GM12878 (cell line): ENCODE measurements at regions not wholly inside any gene's neighbourhood (a gene's known extent, or its start where the extent isn't known, plus 50 kb on each side); places are given as distances from the start of the nearest gene placed in this dataset.
A peak's percentile ranks its signal among the peaks of the same experiment; 100 is the strongest.

Source experiments
- ATAC-seq: fragments of 200-7000 bp; cut with Tn5 transposase; 3 replicates; pipeline ENCODE4 v1.9.1; 2020; ENCODE audit warnings: mild to moderate bottlenecking, moderate library complexity
- BruUV-seq: library from RNA; stranded (reverse); fragments of 400-500 nt; replicated peaks from 2 replicates; lab custom pipeline; 2021; lab: Mats Ljungman, UMichigan
- CTCF ChIA-PET: fragments of 300-600 bp; sonication (Branson Sonifier 250); formaldehyde crosslinking; extraction: SDS; loops from one replicate; lab custom pipeline; 2021; ENCODE audit warnings: inconsistent platforms; lab: Yijun Ruan, JAX
- POLR2A ChIA-PET: fragments of 350-600 bp; formaldehyde crosslinking; extraction: SDS; loops from one replicate; lab custom pipeline; 2021; ENCODE audit warnings: inconsistent platforms; lab: Charles Lee
- RAD21 ChIA-PET: fragments of 300-600 bp; sonication (Branson Sonifier 250); formaldehyde crosslinking; loops from one replicate; lab custom pipeline; 2023; ENCODE audit warnings: antibody characterized with exemption; ENCODE audit not compliant: unreplicated experiment; lab: Charles Lee
- SMC1A ChIA-PET: fragments of 300-600 bp; sonication (Branson Sonifier 250); formaldehyde crosslinking; loops from one replicate; lab custom pipeline; 2023; ENCODE audit not compliant: unreplicated experiment, uncharacterized antibody; lab: Charles Lee
- DNase-seq: peaks from one replicate; pipeline ENCODE4 v3.0.0-alpha.2; 2011; ENCODE audit warnings: low read depth, low spot score
- FAIRE-seq: peaks from 3 replicates; lab custom pipeline; 2011; peaks lifted over from hg19 to GRCh38; lab: Jason Lieb, UNC
- H2AFZ ChIP-seq: 2 replicates; pipeline ENCODE4 v1.6.0; 2011; ENCODE audit warnings: low read depth, low read length, control low read depth; ENCODE audit not compliant: control insufficient read depth
- H3K27ac ChIP-seq: 2 replicates; pipeline ENCODE4 v1.5.1; 2011; ENCODE audit warnings: control low read depth; ENCODE audit not compliant: control insufficient read depth, insufficient read depth
- H3K27me3 ChIP-seq, 2 experiments: replicated peaks in 1 of 2; 2 replicates each; pipeline versions ENCODE4 v1.6.0 to v1.6.1; 2011; ENCODE audit warnings: low read length in 1 of 2; ENCODE audit not compliant: control insufficient read depth in 2 of 2, insufficient read depth in 2 of 2
- H3K36me3 ChIP-seq, 2 experiments: 2 replicates each; pipeline ENCODE4 v1.5.1; 2011; ENCODE audit warnings: low read length in 1 of 2; ENCODE audit not compliant: control insufficient read depth in 2 of 2, insufficient read depth in 2 of 2
- H3K4me1 ChIP-seq: 2 replicates; pipeline ENCODE4 v1.6.1; 2011; ENCODE audit warnings: mild to moderate bottlenecking, low read length, moderate library complexity, mixed read lengths; ENCODE audit not compliant: control insufficient read depth, insufficient read depth
- H3K4me2 ChIP-seq: 2 replicates; pipeline ENCODE4 v1.6.0; 2011; ENCODE audit warnings: control low read depth; ENCODE audit not compliant: control insufficient read depth, insufficient read depth
- H3K4me3 ChIP-seq: fragments of 200-600 bp; sonication (generic); 2 replicates; pipeline ENCODE4 v1.5.1; 2016
- H3K79me2 ChIP-seq: 2 replicates; pipeline ENCODE4 v1.6.0; 2011; ENCODE audit warnings: low read length; ENCODE audit not compliant: control insufficient read depth, insufficient read depth
- H3K9ac ChIP-seq: 2 replicates; pipeline ENCODE4 v1.8.0; 2011; ENCODE audit warnings: low read length, control low read depth, mixed read lengths; ENCODE audit not compliant: control insufficient read depth, insufficient read depth
- H3K9me3 ChIP-seq: replicated peaks from 3 replicates; pipeline ENCODE4 v1.5.1; 2011; ENCODE audit warnings: mild to moderate bottlenecking, low read length; ENCODE audit not compliant: control insufficient read depth, insufficient read depth
- H4K20me1 ChIP-seq: 2 replicates; pipeline ENCODE4 v1.6.0; 2011; ENCODE audit not compliant: control insufficient read depth, insufficient read depth
- ASH2L ChIP-seq: fragments of 300-600, 200-600 bp; sonication (generic); IDR thresholded peaks from 2 replicates; pipeline ENCODE4 v1.6.1; 2017; ENCODE audit warnings: low read depth, mild to moderate bottlenecking, borderline replicate concordance
- BCL3 ChIP-seq: IDR thresholded peaks from 2 replicates; pipeline ENCODE4 v1.6.1; 2011; ENCODE audit warnings: borderline replicate concordance, low read depth, mild to moderate bottlenecking, moderate library complexity, low read length; ENCODE audit not compliant: insufficient read depth, poor library complexity, severe bottlenecking
- CBX5 ChIP-seq: sonication (generic); IDR thresholded peaks from 2 replicates; pipeline ENCODE4 v1.6.1; 2016; ENCODE audit warnings: low read depth, moderate library complexity, mild to moderate bottlenecking, inconsistent platforms
- CEBPB ChIP-seq, 2 experiments: fragments of 150-350 bp in 1 of 2; IDR thresholded peaks; 2 replicates each; pipeline ENCODE4 v1.6.1; 2012 to 2014; ENCODE audit warnings: low read depth in 2 of 2, low read length in 2 of 2, borderline replicate concordance in 1 of 2, inconsistent platforms in 1 of 2
- E2F4 ChIP-seq: IDR thresholded peaks from 2 replicates; pipeline ENCODE4 v1.6.1; 2012; ENCODE audit warnings: low read depth, low read length, improper control_type of control experiment
- EP300 ChIP-seq, 2 experiments: fragments of 150-350 bp in 1 of 2; IDR thresholded peaks; 2 replicates each; pipeline ENCODE4 v1.6.1; 2011 to 2012; ENCODE audit warnings: low read depth in 2 of 2, low read length in 2 of 2, borderline replicate concordance in 1 of 2, improper control_type of control experiment in 1 of 2, inconsistent platforms in 1 of 2; ENCODE audit not compliant: control insufficient read depth in 1 of 2
- GATAD2B ChIP-seq: fragments of 450-650 bp; conservative IDR thresholded peaks from 2 replicates; pipeline ENCODE4 v1.6.1; 2017; ENCODE audit warnings: low read depth, mild to moderate bottlenecking, moderate library complexity
- MTA2 ChIP-seq: fragments of 450-650 bp; IDR thresholded peaks from 2 replicates; pipeline ENCODE4 v1.6.1; 2016; ENCODE audit warnings: low read depth, mild to moderate bottlenecking, moderate library complexity
- NFIC ChIP-seq: IDR thresholded peaks from 2 replicates; pipeline ENCODE4 v1.6.1; 2012; ENCODE audit warnings: low read depth, mild to moderate bottlenecking, inconsistent platforms, low read length, moderate library complexity
- POLR2AphosphoS2 ChIP-seq: IDR thresholded peaks from 2 replicates; pipeline ENCODE4 v1.6.1; 2011; ENCODE audit warnings: low read depth, mild to moderate bottlenecking, low read length, improper control_type of control experiment, moderate library complexity
- POU2F2 ChIP-seq: IDR thresholded peaks from 3 replicates; pipeline ENCODE4 v1.6.1; 2011; ENCODE audit warnings: low read depth, mild to moderate bottlenecking, low read length, borderline replicate concordance
- RAD51 ChIP-seq: fragments of 450-650 bp; IDR thresholded peaks from 2 replicates; pipeline ENCODE4 v1.6.1; 2016; ENCODE audit warnings: moderate library complexity, mild to moderate bottlenecking, inconsistent platforms
- REST ChIP-seq: IDR thresholded peaks from 2 replicates; pipeline ENCODE4 v1.6.1; 2012; ENCODE audit warnings: mild to moderate bottlenecking, low read depth, low read length
- ZZZ3 ChIP-seq: IDR thresholded peaks from 2 replicates; pipeline ENCODE4 v1.6.1; 2011; ENCODE audit warnings: low read depth; ENCODE audit not compliant: control insufficient read depth, insufficient read length
- WGBS: methylation state at CpG from one replicate; pipeline ENCODE4 v1.1.6; 2016; ENCODE audit warnings: low lambda C conversion rate; ENCODE audit not compliant: insufficient replicate concordance, insufficient coverage; ENCODE audit errors: missing lambda C conversion rate; 5-methylcytosine and 5-hydroxymethylcytosine counted together
- in situ Hi-C: fragments of 300-500 bp; cut with MboI; formaldehyde crosslinking; loops from 9 replicates; pipeline ENCODE4 v1.14.3; 2018; ENCODE audit warnings: mixed read lengths
- intact Hi-C: fragments of 100-400 bp; cut with micrococcal nuclease; formaldehyde crosslinking; loops from one replicate; pipeline ENCODE4 v1.14.2; 2022; ENCODE audit not compliant: unreplicated experiment

GRCh38 chr19:5245631-5246553, 94.7 kb downstream of the PTPRS start:
- Histone ChIP-seq H3K4me2 (no peak overlapping the region), H3K9ac (no peak overlapping the region), H3K36me3 (no peaks in the 10 kb centered on the region), H3K27me3 (no peaks in the 10 kb centered on the region), H3K27ac (no peak overlapping the region), H3K4me1 (no peaks in the 10 kb centered on the region), H3K9me3 (no peaks in the 10 kb centered on the region), H4K20me1 (no peaks in the 10 kb centered on the region), H2AFZ (no peak overlapping the region), H3K79me2 (no peaks in the 10 kb centered on the region), H3K4me3 (no peak overlapping the region)
- ChIA-PET RAD21 (no interaction called here), POLR2A (no interaction called here), CTCF (no interaction called here), SMC1A (no interaction called here)
- ATAC-seq (peak; percentile 41; the same call in 2 of the 3 replicates), DNase-seq (no peak), FAIRE-seq (no peak)
- in situ Hi-C loops (no loop called here), intact Hi-C loops (no loop called here)
- BruUV-seq = no TSS peak
- WGBS = 56% methylated on average over 27 of the region's 38 CpGs
- TF ChIP-seq POU2F2 = no peak
- TF ChIP-seq NFIC = no peak
- no peak for TF ChIP-seq EP300 (IDR thresholded peaks at IDR 0.05; ENCODE audit: borderline replicate concordance in 1 of 2, control insufficient read depth in 1 of 2, low read depth in 2 of 2, low read length in 2 of 2)
- no peak for TF ChIP-seq REST
- no peak for TF ChIP-seq GATAD2B
- TF ChIP-seq RAD51 = no peak
- no peak for TF ChIP-seq ASH2L
- TF ChIP-seq ZZZ3 = no peak
- TF ChIP-seq CEBPB (IDR thresholded peaks at IDR 0.05; ENCODE audit: borderline replicate concordance in 1 of 2, low read depth in 2 of 2, low read length in 2 of 2) = no peak
- TF ChIP-seq POLR2AphosphoS2 = no peak
- TF ChIP-seq CBX5 = no peak
- TF ChIP-seq MTA2 = no peak
- no peak for TF ChIP-seq BCL3
- TF ChIP-seq E2F4 = no peak
